ENCODE measurements at regions not wholly inside any gene's neighbourhood (a gene's known extent, or its start where the extent isn't known, plus 50 kb on each side); places are given as distances from the start of the nearest gene placed in this dataset.

DNA sequence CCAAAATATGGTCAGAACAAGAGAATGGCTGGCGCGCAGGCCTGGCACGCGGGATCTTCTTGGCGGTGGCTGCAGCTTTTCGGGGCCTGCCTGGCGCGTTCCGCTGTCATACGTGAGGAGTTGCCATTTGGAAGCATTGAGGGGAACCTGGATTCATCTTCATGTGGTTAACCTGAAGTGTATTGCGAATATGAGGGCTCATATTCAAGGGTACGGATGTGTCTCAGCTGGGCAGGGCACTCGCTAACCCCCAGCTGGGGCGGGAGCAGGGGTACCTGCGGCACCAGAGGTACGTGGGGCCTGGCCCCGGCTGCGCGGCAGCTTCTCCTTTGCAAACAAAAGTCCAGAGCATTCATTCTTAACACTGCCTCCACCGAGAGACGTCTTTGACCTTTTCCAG lies 605.6 kb downstream of the QKI start:
- DNase-seq (ENCODE audit: low read depth), result no peak

DNA sequence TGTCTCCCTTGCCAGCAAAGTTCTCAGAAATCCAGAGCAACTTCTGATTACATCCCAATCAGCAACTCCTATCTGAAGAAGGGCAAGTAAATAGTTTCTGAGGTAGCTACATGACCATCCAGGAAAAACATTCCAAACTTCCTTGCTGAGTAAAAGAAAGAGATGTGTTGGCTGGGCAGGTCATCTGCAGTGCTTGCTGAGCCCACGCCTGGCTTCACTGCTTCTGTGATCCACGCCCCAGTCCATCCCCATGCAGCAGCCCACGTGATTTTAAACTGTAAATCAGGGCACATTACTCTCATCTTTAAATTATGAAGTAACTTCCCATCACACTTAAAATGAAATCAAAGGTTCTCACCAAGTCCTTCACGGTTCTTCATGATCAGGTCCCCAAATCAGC lies 603.6 kb downstream of the QKI start:
- DNase-seq (ENCODE audit: low read depth), result no peak

DNA sequence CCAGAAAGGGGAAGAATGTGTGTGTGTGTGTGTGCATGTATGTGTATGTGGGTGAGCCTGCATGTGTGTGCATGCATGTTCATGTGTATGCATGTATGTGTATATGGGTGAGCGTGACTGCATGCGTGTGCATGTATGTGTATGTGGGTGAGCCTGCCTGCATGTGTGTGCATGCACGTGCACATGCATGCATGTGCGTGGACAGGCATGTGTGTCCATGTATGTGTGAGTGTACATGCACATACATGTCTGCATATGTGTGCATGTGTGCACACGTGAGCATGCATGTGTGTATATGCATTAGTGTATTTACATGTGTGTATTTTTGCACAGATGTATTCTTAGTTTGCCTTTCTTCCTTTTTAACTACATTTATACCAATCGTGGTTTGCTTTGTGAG lies 601.5 kb downstream of the QKI start:
- DNase-seq (ENCODE audit: low read depth), result no peak

DNA sequence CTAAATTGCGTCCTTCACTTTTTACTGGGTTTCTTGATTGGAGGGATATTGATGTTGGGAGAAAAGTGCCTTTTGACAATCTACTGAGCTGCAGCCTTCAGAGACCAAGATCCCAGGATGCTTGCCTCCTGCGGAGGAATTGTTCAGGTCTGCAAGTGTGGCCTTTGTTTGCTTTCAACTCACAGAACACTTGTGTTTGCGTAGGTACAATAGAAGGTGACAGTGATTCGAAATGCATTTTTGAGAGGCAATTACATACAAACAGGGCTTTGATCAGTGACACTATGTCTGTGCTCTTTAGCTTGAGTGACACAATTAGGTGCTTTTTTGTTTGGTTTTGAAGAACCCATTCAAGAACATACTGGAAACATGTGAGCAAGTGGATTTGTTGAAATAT lies 600.6 kb downstream of the QKI start:
- no peak for DNase-seq (ENCODE audit: low read depth)

DNA sequence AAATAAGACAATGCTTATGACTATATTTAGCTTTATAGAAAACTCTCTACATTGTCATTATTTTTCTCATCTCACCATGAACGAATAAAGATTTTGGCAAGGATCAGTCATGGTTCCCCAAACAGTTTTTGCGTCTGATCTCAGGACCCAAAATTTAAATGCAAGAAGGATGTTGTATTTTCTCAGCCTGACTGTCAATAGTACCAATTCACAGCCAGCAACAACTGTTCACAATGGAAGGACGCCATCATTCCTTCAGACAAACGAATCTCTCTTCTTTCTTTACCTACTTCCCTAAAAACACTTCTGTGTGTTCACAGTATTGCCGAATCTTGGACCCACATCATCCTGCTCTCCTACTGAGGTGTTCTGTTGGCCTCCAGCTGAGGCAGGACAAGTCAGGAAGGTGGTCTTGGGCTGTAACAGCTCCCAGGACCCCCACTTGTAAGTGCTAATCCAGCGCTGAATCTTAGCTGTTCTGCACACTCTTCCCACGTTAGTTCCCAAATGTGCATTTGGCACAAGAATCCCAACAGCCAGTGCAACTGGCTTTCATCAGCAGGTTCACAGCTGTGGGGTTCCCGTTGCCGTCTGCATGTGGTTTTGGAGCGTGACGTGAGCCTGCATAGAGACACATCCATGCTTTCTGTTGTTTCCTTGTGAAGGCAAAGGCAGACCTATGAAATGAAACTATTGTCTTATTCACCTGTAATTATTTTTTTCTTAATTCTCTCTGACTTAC lies 600.0 kb downstream of the QKI start:
- DNase-seq (ENCODE audit: low read depth), result no peak

DNA sequence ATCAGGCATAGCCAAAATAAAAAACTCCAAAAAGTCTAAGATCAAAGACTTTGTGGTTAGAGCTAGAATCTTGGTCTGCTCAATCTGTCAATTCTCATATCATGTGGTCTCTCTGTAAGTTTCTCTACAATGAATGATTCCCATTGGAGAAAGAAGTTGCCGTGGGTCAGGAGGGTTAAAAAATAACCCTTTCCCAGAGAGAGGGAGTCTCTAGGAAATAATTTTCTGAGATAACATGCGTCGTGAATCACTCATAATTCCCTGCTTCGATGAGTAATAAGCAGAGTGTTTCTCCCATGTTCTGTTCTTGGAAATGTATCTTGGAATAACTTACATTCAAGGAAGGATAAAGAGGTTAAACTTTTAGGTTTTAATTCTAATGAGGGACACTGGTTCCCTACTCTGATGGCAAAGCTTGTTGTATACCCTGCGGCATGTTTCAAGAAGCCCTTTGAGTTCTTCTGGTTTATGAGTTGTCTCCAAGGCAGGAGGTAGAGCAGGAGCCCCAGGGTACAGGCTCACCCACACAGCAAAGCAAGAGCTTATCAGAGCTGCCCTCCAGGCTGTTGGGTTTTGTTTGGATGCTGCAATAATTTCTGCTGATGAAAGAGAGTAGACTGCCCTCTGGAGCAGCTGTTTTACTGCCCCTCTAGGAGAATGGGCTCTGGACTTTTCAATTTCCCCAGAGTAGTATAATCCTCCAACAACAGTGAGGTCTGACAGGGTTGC lies 599.1 kb downstream of the QKI start:
- no peak for DNase-seq (ENCODE audit: low read depth)

DNA sequence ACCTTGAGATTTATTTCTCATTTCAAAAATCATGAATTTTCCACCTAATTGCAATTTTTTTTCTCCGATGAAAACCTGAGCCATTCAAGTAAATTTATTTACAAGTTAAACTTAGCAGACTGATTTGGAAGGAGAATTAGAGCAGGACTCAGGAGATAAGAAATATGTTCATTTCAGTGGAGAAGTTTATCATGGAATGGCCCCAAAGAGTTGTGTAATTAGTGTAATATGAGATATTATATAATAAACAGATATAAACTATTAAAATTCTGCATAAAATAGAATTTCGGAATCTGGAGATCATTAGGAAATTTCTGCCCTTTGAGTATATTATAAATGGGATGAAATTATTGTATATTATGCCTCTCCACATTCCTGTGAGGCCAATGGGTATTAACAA lies 596.8 kb downstream of the QKI start:
- no peak for DNase-seq (ENCODE audit: low read depth)

DNA sequence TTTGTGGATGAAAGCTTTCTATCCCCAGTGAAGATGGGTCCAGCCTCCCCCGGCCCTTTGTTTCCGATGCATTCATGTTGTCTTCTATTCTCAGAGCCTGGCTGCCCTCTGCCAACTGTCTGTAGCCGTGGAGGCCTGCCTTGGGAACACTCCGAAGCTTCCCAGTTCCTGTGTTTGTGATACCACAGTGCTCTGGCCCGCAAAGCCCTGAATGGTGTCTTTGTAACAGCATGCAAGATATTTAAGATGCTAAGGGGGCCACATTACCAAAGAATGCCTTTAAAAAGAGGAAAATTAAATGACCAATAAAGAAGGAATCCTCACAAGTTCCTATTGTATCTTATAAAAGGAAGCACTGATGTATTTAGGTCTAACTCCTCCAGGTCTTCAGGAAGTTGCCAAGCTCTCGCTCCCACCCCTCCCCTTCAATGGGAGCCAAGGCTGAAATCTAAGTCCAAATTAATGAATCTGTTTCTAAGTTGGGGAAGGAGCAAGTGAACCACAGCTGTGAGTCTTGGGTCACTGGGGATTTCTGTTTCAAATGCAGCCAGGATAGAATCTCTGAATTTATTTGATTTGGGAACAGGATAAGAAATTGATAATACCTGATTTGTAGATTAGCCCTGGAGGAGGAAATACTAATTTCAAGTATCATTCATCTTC lies 596.1 kb downstream of the QKI start:
- no peak for DNase-seq (ENCODE audit: low read depth)

DNA sequence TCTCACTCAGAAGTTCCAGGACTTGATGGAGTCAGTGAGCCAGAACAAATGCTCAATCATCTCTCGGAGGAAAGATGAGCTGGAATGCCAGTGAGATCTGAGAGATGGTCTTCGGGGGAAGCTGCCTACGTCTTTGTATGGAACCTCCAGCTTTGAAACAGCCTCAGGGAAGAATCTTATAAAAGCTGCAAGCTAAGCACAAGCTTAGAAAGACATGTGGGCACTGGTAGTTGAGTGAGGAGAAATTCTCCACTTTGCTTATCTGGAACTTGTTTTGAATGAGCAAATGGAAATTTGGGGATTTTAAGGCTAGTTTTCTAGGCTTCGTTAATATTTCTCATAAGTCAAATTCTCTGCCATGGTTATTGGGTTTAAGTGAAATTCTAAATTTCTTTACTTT lies 594.4 kb downstream of the QKI start:
- DNase-seq (ENCODE audit: low read depth), result no peak

DNA sequence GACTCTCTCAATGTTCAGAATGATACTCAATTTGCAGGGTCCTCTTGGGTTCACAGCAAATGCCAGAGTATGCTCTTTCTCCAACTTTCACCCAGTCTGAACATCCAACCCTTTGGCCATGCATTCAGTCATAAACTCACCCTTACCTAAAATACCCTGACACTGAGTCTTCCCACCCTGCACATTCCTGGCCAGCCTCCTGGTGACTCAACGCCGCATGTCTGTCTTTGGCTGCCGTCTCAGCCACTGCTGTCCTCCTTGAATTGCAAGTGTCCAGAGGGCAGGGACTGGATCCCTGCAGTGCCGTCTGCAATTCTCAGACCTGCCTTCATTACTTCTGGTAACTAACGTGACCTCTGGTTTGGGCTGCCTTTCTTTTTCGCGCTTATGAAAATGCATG lies 593.4 kb downstream of the QKI start:
- no peak for DNase-seq (ENCODE audit: low read depth)

DNA sequence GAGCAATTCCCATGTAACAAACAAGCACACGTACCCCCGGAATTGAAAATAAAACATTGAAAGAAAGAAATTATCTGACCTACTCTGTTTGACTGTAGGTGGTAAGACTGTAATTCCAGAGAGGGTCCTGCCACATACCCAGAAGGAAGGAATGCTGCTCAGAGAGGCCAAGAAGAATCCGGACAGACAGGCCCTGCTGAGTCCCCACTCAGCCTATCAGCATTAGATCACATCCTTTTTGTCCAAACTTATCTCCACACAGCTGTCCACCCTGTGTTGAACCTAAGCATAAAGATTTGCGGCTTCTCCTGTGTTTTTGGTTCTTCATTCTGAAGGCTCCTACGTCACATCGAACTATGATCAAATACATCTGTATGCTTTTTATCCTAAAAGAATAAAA lies 591.9 kb downstream of the QKI start:
- DNase-seq (ENCODE audit: low read depth), result no peak

DNA sequence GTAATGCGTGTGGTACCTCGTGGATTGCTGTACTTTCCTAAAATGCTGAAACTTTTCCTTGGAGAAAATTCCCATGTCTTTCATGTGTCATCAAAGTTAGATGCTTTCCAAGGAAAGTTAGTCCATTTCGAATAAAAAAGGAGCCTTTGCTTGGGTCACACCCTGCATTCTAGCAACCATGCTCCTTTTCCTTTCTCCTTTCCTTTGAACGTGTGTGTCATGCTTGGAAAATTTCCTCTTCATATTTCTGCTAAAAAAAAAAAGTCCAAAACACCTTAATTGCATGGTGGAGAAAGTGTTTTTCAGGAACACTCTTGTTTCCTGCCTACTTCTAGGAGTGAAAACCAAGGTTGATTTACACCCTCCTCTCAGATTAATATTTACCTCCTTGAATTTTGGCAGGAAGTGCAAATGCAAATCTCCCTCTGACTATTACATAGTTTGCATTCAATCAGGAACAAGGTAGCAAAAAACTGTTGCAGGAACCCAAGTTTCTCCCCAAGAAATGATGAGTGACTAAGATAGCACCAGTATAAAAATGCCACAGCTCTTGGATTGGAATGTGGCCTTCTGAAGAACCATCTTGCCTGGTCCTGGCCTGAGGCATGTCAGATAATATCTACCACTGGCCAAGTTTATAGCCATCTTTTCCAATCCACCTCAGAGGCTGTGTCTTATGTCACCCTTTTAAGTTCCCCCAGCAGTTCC lies 590.6 kb downstream of the QKI start:
- DNase-seq (ENCODE audit: low read depth), result no peak

DNA sequence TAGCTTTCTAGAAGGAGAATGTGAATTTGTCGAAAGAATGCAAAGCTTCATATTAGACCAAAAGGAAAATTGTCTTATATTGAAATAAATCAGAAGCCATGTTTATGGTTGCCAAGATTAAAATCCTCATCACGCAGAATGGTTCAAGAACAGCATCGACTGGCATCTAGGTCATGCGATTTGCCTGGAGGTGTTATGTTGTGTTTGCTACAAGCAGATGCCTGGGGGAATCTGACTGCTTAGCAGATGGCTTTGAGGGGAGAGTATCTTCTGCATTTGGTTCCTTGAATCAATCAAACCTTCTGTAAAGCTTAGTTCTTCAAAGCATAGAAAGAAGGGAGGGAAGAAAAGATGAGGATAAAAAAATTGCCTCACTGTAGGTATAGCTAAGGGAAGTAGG lies 585.8 kb downstream of the QKI start:
- DNase-seq (ENCODE audit: low read depth), result no peak

DNA sequence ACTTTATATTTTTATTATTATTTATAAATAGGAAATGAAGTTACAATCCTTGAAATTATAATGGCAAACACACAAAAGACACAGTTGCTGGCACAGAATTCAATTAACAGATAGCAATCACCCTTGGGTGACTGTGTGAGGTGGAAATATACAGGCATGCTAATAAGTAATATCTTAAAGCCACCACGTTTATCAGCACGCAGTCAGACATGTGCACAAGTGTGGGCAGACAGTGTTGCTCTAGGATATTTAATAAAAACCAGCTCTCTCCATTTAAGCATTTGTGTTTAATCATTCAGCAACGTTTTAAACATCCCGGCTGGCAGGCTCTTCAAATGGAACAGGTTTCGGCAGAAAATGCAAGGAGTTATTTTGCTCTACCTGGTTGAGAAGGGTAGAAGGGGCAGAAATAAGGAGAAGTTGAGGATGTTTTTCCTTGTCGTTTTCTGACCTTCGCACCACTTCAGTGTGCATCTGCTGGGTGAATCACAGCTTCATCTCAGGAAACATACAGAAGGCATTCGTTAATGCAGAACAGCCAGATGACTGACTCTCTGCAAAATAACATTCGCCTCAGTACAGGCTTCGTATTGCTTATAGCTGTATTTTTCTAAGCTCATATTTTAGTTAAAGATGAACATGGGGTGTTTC lies 585.1 kb downstream of the QKI start:
- DNase-seq (ENCODE audit: low read depth), result no peak

DNA sequence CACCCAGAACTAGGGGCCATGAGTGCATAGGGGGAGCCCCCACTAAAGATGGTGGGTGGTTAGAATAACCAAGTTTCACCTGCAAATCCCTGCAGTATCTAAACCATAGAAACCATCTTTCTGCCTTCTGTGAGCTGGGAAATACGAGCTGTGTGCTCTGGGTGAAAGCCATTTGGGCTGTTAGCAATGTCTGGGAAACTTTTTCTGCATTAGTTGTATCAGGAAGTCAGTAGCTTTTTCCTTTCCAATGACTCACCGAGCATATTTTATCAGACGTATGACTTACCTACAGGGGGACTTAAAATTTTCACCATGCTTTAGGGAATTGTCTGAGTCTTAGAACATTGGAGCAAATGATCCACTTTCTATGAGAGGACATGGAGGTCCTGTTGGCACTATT lies 584.0 kb downstream of the QKI start:
- DNase-seq (ENCODE audit: low read depth), result no peak

DNA sequence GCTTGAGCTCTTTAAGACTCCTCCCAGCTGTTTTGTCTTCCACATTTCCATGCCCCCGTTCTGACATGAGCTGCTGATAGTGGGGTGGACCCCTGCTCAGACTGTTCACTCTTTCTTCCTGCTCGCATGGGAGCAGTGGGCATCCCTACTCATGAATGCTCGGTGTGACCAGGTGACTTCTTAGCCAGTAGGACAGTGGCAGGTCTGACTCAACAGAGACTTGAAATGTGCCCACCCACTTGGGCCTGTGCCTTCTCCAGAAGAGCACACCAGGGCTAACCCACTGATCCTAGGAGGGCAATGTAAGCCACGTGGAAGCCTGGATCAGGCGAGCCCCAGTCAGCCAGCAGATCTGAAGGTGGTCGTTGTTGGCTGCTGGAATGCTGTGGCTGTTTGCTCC lies 582.0 kb downstream of the QKI start:
- DNase-seq (ENCODE audit: low read depth), result no peak

DNA sequence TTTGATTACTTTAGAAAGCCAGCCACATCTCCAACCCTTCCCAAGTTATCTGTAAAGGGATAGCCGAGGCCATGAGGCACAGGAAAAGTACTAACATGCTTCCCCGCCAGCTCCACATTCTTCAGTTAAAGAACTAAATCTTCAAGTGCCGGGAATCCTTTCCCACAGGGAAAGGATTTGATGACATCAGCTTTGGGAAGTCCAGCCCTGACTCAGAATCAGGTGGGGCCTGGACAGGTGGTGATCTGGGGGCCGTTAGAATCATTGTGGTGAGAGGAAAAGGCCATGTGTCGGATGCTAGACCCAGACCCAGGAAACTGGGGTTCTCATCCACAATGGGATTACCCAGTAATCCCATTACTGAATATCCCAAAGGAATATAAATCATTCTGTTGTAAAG lies 580.0 kb downstream of the QKI start:
- no peak for DNase-seq (ENCODE audit: low read depth)

DNA sequence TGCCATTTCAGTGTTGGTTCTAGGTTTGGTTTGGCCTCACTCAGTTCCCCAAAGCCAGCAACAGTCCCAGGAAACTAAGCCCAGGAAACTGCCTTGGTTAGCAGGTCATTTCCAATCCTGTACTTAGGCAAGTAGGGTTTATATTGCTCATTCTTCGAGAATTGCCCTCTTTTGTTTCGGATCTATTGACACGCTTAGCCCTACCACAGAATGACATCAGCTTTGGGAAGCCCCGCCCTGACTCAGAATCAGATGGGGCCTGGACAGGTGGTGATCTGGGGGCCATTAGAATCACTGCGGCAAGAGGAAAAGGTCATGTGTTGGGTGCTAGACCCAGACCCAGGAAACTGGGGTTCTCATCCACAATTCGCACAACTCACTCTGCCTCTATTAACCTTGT lies 578.2 kb downstream of the QKI start:
- DNase-seq (ENCODE audit: low read depth), result no peak

DNA sequence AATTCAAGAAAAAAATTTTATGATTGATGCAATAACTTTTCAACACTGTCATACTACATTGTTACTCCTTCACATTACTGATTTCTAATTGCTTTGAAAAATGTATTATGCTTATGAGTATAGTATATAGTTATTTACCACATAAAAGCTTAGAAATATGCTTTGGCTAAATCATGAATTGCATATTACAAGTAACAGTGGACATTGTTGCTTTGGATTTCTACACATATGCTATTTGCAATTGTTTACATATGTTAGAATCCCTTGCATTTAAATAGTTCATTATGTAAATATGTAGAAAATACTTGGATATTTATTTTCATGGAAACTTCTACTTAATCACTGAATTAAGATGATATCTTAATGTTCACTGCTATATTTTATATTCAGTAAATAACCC lies 577.5 kb downstream of the QKI start:
- DNase-seq (ENCODE audit: low read depth), result no peak

DNA sequence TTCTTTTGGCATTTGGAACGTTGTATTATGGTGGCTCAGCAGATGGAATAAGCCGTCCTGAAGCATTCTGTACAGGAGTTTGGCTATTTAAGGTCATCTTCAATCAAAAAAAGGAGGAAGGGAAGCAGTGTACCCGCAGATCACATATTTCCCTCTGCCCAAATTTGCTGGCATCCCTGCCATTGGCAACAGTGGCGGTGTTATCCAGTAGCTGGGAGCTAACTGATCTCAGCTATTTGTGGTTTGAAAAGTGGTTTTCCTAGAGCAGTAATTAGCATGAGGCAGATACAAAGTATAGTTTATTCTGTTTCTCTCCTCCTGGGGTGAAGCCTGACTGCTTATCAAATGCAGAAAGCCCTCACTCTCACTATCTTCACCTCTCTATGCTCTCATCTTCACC lies 576.8 kb downstream of the QKI start:
- DNase-seq (ENCODE audit: low read depth), result no peak

DNA sequence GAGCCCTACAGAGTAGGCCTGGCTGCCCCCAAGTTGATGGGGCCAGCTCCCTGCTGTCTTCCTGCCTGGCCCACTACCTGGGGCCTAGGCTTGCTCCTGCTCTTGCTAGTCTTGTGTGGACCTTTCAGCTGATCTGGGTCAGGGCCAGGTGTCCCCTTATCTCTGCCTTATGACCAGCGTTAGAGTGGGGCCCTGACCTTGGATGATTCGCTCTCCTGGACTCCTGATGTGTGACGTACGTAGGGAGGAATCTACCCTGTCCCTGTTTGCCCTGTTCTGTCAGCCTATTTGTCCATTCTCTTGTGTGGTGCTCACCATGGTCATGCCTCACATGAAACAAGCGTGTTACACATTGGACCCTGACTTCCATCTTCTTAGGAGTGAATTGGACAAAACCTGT lies 571.8 kb downstream of the QKI start:
- DNase-seq (ENCODE audit: low read depth), result no peak

DNA sequence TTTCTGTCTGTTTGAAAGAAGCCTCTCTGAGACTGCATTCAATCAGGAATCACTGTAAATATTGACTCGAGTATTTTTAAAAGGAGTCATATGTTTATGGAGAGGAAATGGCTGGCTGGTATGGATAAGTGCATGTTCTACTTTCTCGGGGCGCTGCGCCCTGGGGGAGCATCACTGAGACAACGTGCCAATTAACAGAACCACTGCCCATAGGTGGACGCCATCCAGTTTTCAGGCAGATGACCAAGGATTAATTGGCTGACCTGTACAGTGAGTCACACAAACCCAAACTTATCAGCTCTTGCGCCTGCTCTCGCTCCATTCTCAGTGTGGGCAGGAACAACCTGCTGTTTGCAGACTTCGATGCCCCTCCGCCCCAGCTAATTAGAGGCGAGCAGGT lies 571.2 kb downstream of the QKI start:
- no peak for DNase-seq (ENCODE audit: low read depth)

Data from activated T-helper 9 cell treated with anti-CD3 and anti-CD28 coated beads, Interleukin-2, amount 50 U/mL, for 16 hours (primary cell).